IMR-90 (cell line): ENCODE measurements at regions not wholly inside any gene's neighbourhood (a gene's known extent, or its start where the extent isn't known, plus 50 kb on each side); places are given as distances from the start of the nearest gene placed in this dataset.

Experiments
- BHLHE40 ChIP-seq: fragments of 150-350 bp; IDR thresholded peaks from 2 replicates; pipeline ENCODE4 v1.6.1; 2016; ENCODE audit warnings: mild to moderate bottlenecking, low read depth, low read length
- MAZ ChIP-seq: IDR thresholded peaks from 2 replicates; pipeline ENCODE4 v1.6.1; 2012; ENCODE audit warnings: low read depth, mild to moderate bottlenecking, low read length, improper control_type of control experiment, moderate library complexity, borderline replicate concordance
- TF ChIP-seq, protein P1 (sequence below): conservative IDR thresholded peaks from 2 replicates; pipeline ENCODE4 v1.5.1; 2012; ENCODE audit warnings: mild to moderate bottlenecking, low read depth, low read length, improper control_type of control experiment

GRCh38 chr6:121571455-121571854 lies 136.0 kb downstream of the GJA1 start:
- TF ChIP-seq MAZ, result no peak
- TF ChIP-seq, protein P1, sequence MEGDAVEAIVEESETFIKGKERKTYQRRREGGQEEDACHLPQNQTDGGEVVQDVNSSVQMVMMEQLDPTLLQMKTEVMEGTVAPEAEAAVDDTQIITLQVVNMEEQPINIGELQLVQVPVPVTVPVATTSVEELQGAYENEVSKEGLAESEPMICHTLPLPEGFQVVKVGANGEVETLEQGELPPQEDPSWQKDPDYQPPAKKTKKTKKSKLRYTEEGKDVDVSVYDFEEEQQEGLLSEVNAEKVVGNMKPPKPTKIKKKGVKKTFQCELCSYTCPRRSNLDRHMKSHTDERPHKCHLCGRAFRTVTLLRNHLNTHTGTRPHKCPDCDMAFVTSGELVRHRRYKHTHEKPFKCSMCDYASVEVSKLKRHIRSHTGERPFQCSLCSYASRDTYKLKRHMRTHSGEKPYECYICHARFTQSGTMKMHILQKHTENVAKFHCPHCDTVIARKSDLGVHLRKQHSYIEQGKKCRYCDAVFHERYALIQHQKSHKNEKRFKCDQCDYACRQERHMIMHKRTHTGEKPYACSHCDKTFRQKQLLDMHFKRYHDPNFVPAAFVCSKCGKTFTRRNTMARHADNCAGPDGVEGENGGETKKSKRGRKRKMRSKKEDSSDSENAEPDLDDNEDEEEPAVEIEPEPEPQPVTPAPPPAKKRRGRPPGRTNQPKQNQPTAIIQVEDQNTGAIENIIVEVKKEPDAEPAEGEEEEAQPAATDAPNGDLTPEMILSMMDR, result no peak
- TF ChIP-seq BHLHE40, result no peak
